ENCODE measurements at regions not wholly inside any gene's neighbourhood (a gene's known extent, or its start where the extent isn't known, plus 50 kb on each side); places are given as distances from the start of the nearest gene placed in this dataset.

DNA sequence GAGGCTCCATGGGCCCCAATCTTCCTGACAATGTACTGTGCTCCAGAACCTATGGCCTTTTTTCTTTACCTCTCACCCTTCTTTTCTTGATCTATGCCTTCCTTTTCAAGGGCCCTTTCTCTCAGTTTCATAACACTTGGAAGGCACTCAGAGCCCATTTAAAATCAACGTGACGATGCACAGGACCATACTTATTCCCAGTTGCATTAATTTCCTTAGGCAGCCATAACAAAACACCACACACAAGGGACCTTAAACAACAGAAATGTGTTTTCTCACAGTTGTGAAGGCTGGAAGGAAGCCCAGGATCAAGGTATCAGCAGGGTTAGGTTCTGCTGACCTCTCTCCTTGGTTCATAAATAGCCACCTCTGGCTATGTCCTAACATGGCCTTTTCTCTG, 414.0 kb upstream of the TNP1 start:
- H3K4me2 ChIP-seq (ENCODE audit: low read length), result no peak overlapping the region
- BruUV-seq (replicated peaks), result no TSS peak
- POLR2A ChIA-PET, result no interaction called here
- CTCF ChIA-PET (ENCODE audit: unreplicated experiment), result no interaction called here
- no peak for DNase-seq (ENCODE audit: low spot score)
- no peak overlapping the region for H3K4me3 ChIP-seq (ENCODE audit: low read depth, low read length, poor library complexity, severe bottlenecking)
- H3K9me3 ChIP-seq (ENCODE audit: low read length), result no peaks in the 10 kb centered on the region
- H2AFZ ChIP-seq (ENCODE audit: low read length), result no peak overlapping the region
- no peaks in the 10 kb centered on the region for H3K79me2 ChIP-seq (ENCODE audit: insufficient read depth, low read depth, low read length)
- intact Hi-C loops (cut with micrococcal nuclease; ENCODE audit: unreplicated experiment), result no loop called here
- H4K20me1 ChIP-seq (ENCODE audit: insufficient read depth, low read length), result no peaks in the 10 kb centered on the region
- no peaks in the 10 kb centered on the region for H3K36me3 ChIP-seq (ENCODE audit: insufficient read depth, low read length)
- no peak for TF ChIP-seq EZH2phosphoT487 (IDR thresholded peaks at IDR 0.05; ENCODE audit: borderline replicate concordance, low read depth, low read length)
- TF ChIP-seq, protein P1, sequence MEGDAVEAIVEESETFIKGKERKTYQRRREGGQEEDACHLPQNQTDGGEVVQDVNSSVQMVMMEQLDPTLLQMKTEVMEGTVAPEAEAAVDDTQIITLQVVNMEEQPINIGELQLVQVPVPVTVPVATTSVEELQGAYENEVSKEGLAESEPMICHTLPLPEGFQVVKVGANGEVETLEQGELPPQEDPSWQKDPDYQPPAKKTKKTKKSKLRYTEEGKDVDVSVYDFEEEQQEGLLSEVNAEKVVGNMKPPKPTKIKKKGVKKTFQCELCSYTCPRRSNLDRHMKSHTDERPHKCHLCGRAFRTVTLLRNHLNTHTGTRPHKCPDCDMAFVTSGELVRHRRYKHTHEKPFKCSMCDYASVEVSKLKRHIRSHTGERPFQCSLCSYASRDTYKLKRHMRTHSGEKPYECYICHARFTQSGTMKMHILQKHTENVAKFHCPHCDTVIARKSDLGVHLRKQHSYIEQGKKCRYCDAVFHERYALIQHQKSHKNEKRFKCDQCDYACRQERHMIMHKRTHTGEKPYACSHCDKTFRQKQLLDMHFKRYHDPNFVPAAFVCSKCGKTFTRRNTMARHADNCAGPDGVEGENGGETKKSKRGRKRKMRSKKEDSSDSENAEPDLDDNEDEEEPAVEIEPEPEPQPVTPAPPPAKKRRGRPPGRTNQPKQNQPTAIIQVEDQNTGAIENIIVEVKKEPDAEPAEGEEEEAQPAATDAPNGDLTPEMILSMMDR (conservative IDR thresholded peaks at IDR 0.05; ENCODE audit: low read length), result no peak
- no peak overlapping the region for H3K27ac ChIP-seq (ENCODE audit: low read depth, low read length, poor library complexity, severe bottlenecking)
- no peaks in the 10 kb centered on the region for H3K9me2 ChIP-seq (ENCODE audit: insufficient read depth, low read length)
- H3K4me1 ChIP-seq (ENCODE audit: insufficient read depth, low read length, poor library complexity, severe bottlenecking), result no peaks in the 10 kb centered on the region

DNA sequence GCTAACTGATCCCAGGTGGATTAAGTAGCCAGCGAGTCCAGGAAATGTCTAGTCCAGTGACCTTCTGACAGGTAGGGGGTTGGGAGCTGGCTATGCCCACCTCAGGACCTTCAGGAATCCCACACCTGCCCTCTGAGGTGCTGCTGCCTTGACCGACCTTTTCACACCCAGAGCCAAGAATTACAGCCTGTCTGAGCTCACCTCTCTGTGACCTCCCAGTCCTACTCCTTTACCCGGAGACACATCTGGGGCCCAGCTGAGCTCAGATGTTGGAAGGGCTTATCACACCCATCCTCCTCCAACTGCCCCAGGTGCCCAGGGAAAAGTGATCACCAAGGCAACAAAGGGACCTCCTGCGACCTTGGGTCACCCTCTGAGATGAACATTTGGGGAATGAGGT, 413.3 kb upstream of the TNP1 start:
- Histone ChIP-seq H3K79me2 (ENCODE audit: insufficient read depth, low read depth, low read length) (no peaks in the 10 kb centered on the region), H3K9me3 (ENCODE audit: low read length) (no peaks in the 10 kb centered on the region), H3K36me3 (ENCODE audit: insufficient read depth, low read length) (no peaks in the 10 kb centered on the region), H3K4me2 (ENCODE audit: low read length) (no peak overlapping the region), H3K4me3 (ENCODE audit: low read depth, low read length, poor library complexity, severe bottlenecking) (no peak overlapping the region), H4K20me1 (ENCODE audit: insufficient read depth, low read length) (no peaks in the 10 kb centered on the region), H2AFZ (ENCODE audit: low read length) (no peak overlapping the region), H3K4me1 (ENCODE audit: insufficient read depth, low read length, poor library complexity, severe bottlenecking) (no peaks in the 10 kb centered on the region), H3K27ac (ENCODE audit: low read depth, low read length, poor library complexity, severe bottlenecking) (no peak overlapping the region), H3K9me2 (ENCODE audit: insufficient read depth, low read length) (no peaks in the 10 kb centered on the region)
- no peak for TF ChIP-seq EZH2phosphoT487 (IDR thresholded peaks at IDR 0.05; ENCODE audit: borderline replicate concordance, low read depth, low read length)
- BruUV-seq (replicated peaks), result no TSS peak
- ChIA-PET CTCF (ENCODE audit: unreplicated experiment) (no interaction called here), POLR2A (no interaction called here)
- no peak for DNase-seq (ENCODE audit: low spot score)
- intact Hi-C loops (cut with micrococcal nuclease; ENCODE audit: unreplicated experiment), result no loop called here

- BruUV-seq (replicated peaks), result no TSS peak
- no peak overlapping the region for H2AFZ ChIP-seq (ENCODE audit: low read length)
- peaks cover 5% of the 10 kb centered on the region; the same call in 1 of the 2 replicates for H3K9me3 ChIP-seq (ENCODE audit: low read length)
- H3K4me2 ChIP-seq (ENCODE audit: low read length), result no peak overlapping the region
- ChIA-PET POLR2A (no interaction called here), CTCF (ENCODE audit: unreplicated experiment) (no interaction called here)
- TF ChIP-seq, protein P1 (conservative IDR thresholded peaks at IDR 0.05; ENCODE audit: low read length), result no peak
- TF ChIP-seq EZH2phosphoT487 (IDR thresholded peaks at IDR 0.05; ENCODE audit: borderline replicate concordance, low read depth, low read length), result no peak
- H3K9me2 ChIP-seq (ENCODE audit: insufficient read depth, low read length), result no peaks in the 10 kb centered on the region
- H3K4me3 ChIP-seq (ENCODE audit: low read depth, low read length, poor library complexity, severe bottlenecking), result no peak overlapping the region
- no peaks in the 10 kb centered on the region for H3K79me2 ChIP-seq (ENCODE audit: insufficient read depth, low read depth, low read length)
- DNase-seq (ENCODE audit: low spot score), result no peak
- H3K36me3 ChIP-seq (ENCODE audit: insufficient read depth, low read length), result no peaks in the 10 kb centered on the region
- no peaks in the 10 kb centered on the region for H3K4me1 ChIP-seq (ENCODE audit: insufficient read depth, low read length, poor library complexity, severe bottlenecking)
- intact Hi-C loops (cut with micrococcal nuclease; ENCODE audit: unreplicated experiment), result no loop called here
- no peak overlapping the region for H3K27ac ChIP-seq (ENCODE audit: low read depth, low read length, poor library complexity, severe bottlenecking)
- no peaks in the 10 kb centered on the region for H4K20me1 ChIP-seq (ENCODE audit: insufficient read depth, low read length)
Measured at GRCh38 chr2:217271813-217272212, 411.9 kb upstream of the TNP1 start.
